Fibroblast of upper back skin (primary cell): ENCODE measurements at regions not wholly inside any gene's neighbourhood (a gene's known extent, or its start where the extent isn't known, plus 50 kb on each side); places are given as distances from the start of the nearest gene placed in this dataset.

Experiments
- DNase-seq: peaks from one replicate; pipeline ENCODE4 v3.0.0-alpha.2; 2013

- no peak for DNase-seq
Measured at GRCh38 chr13:85371254-85371653, 428.0 kb downstream of the SLITRK6 start.

DNA sequence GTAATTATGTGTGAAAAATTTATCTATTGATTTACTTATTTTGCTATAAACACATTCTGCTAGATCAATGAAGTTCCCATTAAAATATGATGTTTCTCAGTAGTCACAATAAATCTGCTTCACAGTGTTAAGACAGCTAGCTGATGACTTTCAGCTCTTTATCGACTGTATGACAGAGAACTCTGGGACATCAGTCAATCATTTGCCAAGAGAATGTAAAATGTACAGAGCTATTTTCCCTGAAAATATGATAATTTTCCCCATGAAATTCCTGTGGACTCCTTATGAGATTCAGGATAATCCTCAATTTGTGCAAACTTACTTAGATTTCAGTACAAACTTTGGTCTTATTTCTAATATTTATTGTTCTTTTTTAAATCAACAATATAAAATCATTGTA is 430.5 kb downstream of the SLITRK6 start:
- DNase-seq = no peak

DNA sequence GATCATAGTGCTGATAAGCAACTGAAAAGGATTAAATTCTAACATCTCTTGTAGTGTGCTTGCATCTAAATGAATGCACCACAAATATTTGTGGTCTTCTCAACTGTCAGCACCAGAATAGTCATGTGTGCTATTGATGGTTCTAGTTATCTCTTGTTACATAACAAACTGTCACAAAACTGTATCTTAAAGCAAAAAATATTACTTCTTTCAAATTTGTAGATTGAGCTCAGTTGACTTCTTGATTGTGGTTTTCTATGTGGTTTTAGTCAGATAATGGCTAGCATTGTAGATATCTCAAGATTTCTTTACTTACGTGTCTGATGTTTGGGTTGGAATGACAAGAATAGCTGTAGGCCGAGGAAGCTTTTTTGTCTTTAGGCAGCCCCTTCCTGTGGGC is 431.3 kb downstream of the SLITRK6 start:
- DNase-seq = peak; percentile 72

DNA sequence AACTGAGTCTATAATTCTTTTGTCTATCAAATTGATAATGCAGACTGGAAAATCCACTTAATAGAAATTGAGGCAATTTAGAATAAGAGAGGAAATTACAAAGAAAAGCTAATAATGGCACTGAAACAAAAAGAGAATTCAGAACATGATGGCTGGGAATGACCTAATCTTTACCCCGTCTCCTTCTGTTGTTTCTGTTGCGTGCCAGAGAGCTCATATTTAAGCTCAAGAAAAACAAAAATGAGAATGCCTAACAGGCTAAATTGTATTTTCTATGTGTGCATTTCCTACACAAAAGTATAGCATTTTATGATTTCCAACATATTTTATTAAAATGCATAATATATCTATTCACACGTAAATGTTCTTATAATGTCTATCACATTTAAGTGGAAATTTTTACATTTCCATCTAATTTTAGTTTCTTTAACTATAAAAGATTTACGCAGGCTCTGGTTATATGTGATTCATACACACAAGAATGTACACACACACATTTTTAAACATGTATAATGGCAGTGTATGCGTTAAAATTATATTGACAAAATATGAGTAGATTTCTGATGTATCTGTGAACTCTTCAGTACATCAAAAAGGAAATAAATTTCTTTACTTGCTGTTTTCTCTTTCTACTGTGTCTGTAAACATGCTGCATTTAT is 432.3 kb downstream of the SLITRK6 start:
- no peak for DNase-seq

DNA sequence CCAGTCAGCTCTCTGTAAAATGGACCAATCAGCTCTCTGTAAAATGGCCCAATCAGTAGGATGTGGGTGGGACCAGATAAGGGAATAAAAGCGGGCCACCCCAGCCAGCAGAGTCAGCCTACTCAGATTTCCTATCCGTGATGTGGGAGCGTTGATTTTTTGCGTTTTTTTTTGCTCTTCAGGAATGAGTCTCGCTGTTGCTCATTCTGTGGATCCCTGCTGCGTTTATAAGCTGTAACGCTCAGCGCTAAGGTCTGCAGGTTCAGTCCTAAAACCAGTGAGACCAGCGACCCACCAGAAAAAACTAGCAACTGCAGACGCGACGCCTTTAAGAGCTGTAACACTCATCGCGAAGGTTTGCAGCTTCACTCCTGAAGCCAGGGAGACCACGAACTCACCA is 435.7 kb downstream of the SLITRK6 start:
- DNase-seq = no peak

DNA sequence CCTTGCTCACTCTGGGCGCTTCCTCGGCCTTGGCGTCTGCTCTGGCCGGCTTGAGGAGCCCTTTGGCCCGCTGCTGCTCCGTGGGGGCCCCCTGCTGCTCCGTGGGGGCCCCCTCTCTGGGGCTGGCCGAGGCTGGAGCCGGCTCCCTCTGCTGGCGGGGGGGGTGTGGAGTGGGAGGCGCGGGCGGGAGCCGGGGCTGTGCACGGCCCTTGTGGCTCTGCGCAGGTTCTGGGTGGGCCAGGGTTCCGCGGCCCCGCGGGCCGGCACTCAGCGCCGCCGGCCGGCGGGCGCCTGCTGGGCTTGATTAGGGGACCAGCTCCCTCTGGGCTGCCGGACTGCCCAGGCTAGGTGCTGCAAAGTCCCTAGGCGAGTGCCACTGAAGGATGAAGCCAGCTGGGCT is 436.2 kb downstream of the SLITRK6 start:
- no peak for DNase-seq

- DNase-seq = peak; percentile 14
Measured at GRCh38 chr13:85347251-85347650, 452.0 kb downstream of the SLITRK6 start.

- no peak for DNase-seq
Measured at GRCh38 chr13:85334187-85334586, 465.0 kb downstream of the SLITRK6 start.

DNA sequence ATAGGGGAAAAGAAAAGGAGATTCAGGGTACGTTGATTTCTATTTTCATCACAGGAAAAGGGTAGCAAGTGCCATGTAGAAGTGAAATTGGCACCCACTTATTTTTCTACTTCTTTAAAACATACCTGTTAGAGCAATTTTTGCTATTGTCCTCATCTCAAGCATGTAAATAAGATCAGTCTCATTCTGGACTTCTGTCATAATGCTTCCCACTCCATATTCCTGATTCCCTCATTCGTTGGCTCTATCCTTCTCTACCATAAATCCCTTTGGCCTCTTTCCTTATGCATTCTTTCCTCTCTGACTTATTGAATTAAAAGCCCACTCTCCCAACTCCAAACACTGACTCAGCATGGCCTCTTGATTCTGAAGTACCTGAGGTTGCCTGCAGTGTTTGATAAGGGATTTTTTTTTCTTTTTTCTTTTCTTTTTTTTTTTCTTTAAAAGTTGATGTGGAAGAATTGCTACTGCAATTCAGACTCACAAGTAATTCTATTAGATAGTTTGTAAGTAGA is 465.7 kb downstream of the SLITRK6 start:
- no peak for DNase-seq

GRCh38 chr13:85332615-85333014 is 466.6 kb downstream of the SLITRK6 start:
- no peak for DNase-seq

- no peak for DNase-seq
Measured at GRCh38 chr13:85321734-85322133, 477.5 kb downstream of the SLITRK6 start.

DNA sequence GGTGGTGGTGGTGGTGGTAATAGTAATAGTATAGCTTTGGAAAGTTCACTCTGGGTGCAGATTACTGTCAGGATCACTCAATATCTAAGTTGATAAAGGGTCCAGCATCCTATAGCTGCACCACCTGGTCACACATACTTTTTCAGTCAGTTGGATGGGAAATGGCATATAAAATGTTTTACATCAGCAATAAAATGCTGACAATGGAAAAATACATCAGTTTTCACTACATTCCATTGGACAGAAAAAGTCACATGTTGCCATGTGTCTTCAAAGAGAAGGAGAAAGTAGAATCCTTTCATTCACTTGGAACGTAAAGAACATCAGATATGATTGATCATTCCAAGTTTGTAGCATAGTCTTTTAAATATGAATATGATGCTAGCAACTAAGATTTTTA is 481.4 kb downstream of the SLITRK6 start:
- DNase-seq = no peak

GRCh38 chr13:85316506-85317025 is 482.7 kb downstream of the SLITRK6 start:
- DNase-seq = no peak

GRCh38 chr13:85314686-85315085 is 484.5 kb downstream of the SLITRK6 start:
- DNase-seq = no peak

GRCh38 chr13:85313761-85314503 is 485.3 kb downstream of the SLITRK6 start:
- peak; percentile 38 for DNase-seq

GRCh38 chr13:85312071-85312470 is 487.1 kb downstream of the SLITRK6 start:
- no peak for DNase-seq

GRCh38 chr13:85303630-85304029 is 495.6 kb downstream of the SLITRK6 start:
- no peak for DNase-seq

DNA sequence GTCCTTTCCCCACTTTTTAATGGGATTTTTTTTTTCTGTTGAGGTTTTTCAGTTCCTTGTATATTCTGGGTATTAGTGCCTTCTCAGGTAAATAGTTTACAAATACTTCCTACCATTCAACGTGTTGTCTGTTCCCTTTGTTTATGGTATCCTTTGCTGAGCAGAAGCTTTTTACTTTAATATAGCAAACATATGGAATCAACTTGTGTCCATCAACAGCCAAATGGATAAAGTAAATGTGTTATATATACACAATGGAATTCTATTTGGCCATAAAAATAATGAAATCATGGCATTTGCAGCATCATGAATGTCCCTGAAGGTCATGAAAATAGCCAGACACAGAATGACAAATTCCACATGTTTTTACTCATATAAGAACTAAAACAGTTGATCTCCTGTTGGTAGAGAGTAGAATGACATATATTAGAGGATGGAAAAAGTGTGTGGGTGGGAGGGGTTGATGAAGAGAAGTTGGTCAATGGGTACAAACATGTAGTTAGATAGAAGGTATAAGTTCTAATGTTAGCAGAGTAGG is 500.8 kb downstream of the SLITRK6 start:
- no peak for DNase-seq

DNA sequence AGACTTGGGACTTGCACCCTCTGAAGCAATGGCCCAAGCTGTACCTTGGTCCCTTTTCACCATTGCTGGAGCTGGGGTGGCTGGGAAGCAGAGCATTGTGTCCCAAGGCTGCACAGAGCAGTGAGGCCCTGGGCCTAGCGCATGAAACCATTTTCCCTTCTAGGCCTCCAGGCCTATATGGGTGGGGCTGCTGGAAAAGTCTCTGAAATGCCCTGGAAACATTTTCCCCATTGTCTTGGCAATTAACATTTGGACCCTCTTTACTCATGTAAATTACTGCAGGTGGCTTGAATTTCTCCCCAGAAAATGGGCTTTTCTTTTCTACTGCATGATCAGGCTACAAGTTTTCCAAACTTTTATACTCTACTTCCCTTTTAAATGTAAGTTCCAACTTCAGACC is 510.5 kb downstream of the SLITRK6 start:
- no peak for DNase-seq

DNA sequence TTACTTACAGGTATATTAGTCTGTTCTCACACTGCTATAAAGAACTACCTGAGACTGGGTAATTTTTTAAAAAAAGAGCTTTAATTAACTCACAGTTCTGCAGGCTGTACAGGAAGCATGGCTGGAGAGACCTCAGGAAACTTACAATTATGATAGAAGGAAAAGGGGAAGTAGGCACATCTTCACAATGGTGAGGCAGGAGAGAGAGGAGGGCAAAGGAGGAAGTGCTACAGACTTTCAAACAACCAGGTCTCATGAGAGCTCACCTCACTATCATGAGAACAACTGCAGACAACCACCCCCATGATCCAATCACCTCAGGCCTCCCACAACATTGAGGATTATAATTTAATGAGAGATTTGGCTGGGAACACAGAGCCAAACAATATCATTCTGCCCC is 511.7 kb downstream of the SLITRK6 start:
- no peak for DNase-seq

DNA sequence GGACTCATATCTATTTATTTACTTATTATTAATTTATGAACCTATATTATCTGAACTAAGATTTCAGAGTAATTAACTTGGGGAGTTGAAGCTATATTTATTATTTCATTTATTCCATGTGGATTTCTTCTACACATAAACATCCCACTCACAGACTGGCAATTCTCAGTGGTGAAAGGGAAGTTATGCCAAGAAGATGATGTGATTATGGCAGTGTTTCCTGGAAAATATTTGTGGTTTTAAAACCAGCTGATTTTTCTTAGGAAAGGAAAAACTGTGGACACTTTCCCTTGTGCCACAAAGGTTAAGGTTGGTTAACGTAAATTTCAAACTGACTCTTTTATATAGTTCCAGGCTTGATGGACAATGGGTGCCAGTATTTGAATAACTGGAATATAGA is 513.1 kb downstream of the SLITRK6 start:
- DNase-seq = peak; percentile 14

GRCh38 chr13:85284349-85284748 is 514.9 kb downstream of the SLITRK6 start:
- no peak for DNase-seq

DNA sequence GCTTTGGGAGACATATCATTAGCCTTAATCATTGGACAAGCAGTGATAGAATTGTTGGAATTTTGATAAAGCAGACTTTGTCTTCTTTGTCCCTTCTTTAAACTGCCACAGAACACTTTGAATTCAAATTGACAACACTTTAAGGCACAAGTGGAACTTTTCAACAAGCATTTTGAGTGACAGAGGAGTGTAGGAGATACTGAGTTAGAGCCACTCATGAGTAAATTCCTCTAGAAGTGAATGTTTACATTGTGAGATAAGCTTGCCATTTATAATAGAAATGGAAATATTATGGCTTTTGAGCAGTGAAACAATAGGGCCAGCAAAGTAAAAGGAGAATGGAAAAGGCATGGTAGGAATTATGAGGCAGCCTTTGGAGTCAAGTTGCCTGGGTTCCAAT is 515.8 kb downstream of the SLITRK6 start:
- DNase-seq = no peak

DNA sequence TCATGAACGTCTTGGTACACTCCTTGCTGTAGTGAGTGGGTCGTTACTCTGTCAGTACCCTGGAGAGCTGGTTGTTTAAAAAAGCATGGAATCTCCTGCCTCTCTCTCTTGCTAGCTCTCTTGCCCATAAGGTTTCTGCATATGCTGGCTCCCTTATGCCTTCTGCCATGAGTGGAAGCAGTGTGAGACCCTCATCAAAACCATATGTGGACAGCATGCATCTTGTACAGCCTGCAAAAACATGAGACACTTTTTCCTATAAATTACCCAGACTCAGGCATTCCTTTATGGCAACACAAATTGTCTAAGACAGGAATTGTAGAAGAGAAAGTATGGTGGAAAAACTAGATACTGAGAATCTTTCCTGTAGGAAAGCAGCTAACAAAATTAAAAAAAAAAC is 516.3 kb downstream of the SLITRK6 start:
- peak; percentile 40 for DNase-seq
